ENCODE measurements at regions not wholly inside any gene's neighbourhood (a gene's known extent, or its start where the extent isn't known, plus 50 kb on each side); places are given as distances from the start of the nearest gene placed in this dataset.

- TF ChIP-seq POLR2A (IDR thresholded peaks at IDR 0.05; ENCODE audit: low read length) (no peak), GATA1 (IDR thresholded peaks at IDR 0.05; ENCODE audit: low read depth, low read length) (no peak)
Measured at GRCh38 chr2:241924069-241924908, 54.8 kb downstream of the RTP5 start.

Measured in erythroblast (primary cell).